Uterus (tissue), 3 donors: ENCODE measurements at regions not wholly inside any gene's neighbourhood (a gene's known extent, or its start where the extent isn't known, plus 50 kb on each side); places are given as distances from the start of the nearest gene placed in this dataset.

ENCODE experiments used
- DNase-seq, 2 donors: peaks; one replicate each; pipeline ENCODE4 v3.0.0-alpha.2; 2019 to 2020
- H3K27ac ChIP-seq, 2 donors: fragments of 200-600 bp; sonication (generic); 1 replicate in 1 of 2; 2 replicates in 1 of 2; pipeline ENCODE4 v1.5.1; 2016 to 2018
- H3K27me3 ChIP-seq, 2 donors: fragments of 200-600 bp; sonication (generic); one replicate each; pipeline ENCODE4 v1.5.1; 2018 to 2019; ENCODE audit warnings: control low read depth in 1 of 2
- H3K36me3 ChIP-seq, 2 donors: fragments of 200-600 bp; sonication (generic); one replicate each; pipeline ENCODE4 v1.5.1; 2019; ENCODE audit warnings: control low read depth in 1 of 2
- H3K4me1 ChIP-seq, 2 donors: fragments of 200-600 bp; sonication (generic); one replicate each; pipeline ENCODE4 v1.5.1; 2018 to 2019; ENCODE audit warnings: control low read depth in 1 of 2
- H3K4me3 ChIP-seq, 2 donors: fragments of 200-600 bp; sonication (generic); 1 replicate in 1 of 2; 2 replicates in 1 of 2; pipeline ENCODE4 v1.5.1; 2018 to 2019; ENCODE audit warnings: mild to moderate bottlenecking in 1 of 2
- H3K9me3 ChIP-seq, 2 donors: fragments of 200-600 bp; sonication (generic); one replicate each; pipeline ENCODE4 v1.5.1; 2019; ENCODE audit warnings: control low read depth in 1 of 2
- POLR2A ChIP-seq, 2 donors: fragments of 450-650 bp; IDR thresholded peaks; one replicate each; pipeline ENCODE4 v1.6.1; 2016; ENCODE audit warnings: antibody characterized with exemption in 2 of 2, mild to moderate bottlenecking in 1 of 2, moderate library complexity in 1 of 2
- intact Hi-C: fragments of 100-400 bp; cut with DNase I; formaldehyde crosslinking; loops from one replicate; pipeline ENCODE4 v1.15.1; 2023; ENCODE audit warnings: low total_unique reads
- TF ChIP-seq, protein P1 (sequence below), 4 experiments: fragments of 200-600 bp in 2 of 4; fragments of 450-650 bp in 2 of 4; sonication (generic) in 2 of 4; IDR thresholded peaks; one replicate each; pipeline ENCODE4 v1.5.1; 2016 to 2019; ENCODE audit warnings: antibody characterized with exemption in 4 of 4, mild to moderate bottlenecking in 2 of 4, moderate library complexity in 1 of 4
- donor health status: DM: yes; HTN: yes; CAD: no.

DNA sequence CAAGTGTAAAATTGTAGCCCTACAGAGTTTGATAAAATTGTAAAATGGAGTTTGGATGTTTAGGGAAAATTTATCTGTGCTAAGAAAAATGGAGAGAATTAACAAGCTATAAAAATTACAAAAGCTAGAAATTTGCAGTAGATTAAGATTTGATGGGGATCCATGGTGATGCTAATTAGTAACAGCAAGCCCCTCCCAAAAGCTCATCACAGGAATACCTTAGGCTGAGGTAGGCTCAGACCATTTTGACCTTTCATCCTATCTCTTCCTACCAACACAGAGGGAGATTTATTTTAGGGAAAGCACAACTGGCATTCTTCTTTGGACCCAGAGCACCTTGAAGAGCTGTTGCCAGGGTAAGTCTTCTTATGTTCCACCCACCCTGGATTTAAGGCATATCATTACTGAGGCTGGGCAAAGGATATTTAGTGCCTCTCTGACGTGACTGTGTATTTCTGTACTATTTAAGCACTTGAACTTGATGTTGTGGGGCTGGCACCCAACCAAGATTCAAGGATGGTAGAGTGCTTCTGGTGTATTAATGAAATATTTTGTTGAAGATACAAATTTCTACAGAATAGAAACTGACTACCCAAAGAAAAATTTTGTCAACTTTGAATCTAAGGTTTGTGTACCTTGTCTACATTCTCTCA, 70.8 kb upstream of the SLC39A10 start:
- no peaks in the 10 kb centered on the region for H3K36me3 ChIP-seq
- H3K27ac ChIP-seq, result no peak overlapping the region
- H3K9me3 ChIP-seq, result no peaks in the 10 kb centered on the region
- no peaks in the 10 kb centered on the region for H3K27me3 ChIP-seq
- TF ChIP-seq POLR2A (IDR thresholded peaks at IDR 0.05), result no peak
- TF ChIP-seq, protein P1, sequence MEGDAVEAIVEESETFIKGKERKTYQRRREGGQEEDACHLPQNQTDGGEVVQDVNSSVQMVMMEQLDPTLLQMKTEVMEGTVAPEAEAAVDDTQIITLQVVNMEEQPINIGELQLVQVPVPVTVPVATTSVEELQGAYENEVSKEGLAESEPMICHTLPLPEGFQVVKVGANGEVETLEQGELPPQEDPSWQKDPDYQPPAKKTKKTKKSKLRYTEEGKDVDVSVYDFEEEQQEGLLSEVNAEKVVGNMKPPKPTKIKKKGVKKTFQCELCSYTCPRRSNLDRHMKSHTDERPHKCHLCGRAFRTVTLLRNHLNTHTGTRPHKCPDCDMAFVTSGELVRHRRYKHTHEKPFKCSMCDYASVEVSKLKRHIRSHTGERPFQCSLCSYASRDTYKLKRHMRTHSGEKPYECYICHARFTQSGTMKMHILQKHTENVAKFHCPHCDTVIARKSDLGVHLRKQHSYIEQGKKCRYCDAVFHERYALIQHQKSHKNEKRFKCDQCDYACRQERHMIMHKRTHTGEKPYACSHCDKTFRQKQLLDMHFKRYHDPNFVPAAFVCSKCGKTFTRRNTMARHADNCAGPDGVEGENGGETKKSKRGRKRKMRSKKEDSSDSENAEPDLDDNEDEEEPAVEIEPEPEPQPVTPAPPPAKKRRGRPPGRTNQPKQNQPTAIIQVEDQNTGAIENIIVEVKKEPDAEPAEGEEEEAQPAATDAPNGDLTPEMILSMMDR (IDR thresholded peaks at IDR 0.05), result no peak
- no peak for DNase-seq
- H3K4me3 ChIP-seq, result no peak overlapping the region
- no peaks in the 10 kb centered on the region for H3K4me1 ChIP-seq
- intact Hi-C loops, result no loop called here

DNA sequence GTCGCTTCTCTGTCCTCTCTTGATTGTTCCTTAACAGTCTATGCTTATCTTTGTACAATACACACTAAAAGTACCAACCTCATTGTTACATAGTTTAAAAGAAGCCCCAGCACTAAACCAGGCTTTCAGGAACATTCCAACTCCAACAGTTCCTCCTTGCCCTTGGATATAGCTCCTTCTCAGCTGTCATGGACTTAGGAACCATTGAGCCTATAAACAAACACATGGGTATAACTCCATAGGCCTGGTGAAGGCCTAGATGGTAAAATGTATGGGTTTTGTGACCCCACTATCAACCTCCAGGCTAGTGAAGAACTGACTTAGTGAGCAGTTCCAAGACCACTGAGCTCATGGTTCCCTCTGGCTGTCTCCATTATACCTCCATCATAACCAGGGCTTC, 74.8 kb upstream of the SLC39A10 start:
- TF ChIP-seq, protein P1 (IDR thresholded peaks at IDR 0.05), result no peak
- no peak for TF ChIP-seq POLR2A (IDR thresholded peaks at IDR 0.05)
- Histone ChIP-seq H3K4me1 (no peaks in the 10 kb centered on the region), H3K9me3 (no peaks in the 10 kb centered on the region), H3K27ac (no peak overlapping the region), H3K4me3 (no peak overlapping the region), H3K27me3 (no peaks in the 10 kb centered on the region), H3K36me3 (no peaks in the 10 kb centered on the region)
- no peak for DNase-seq
- intact Hi-C loops, result no loop called here

DNA sequence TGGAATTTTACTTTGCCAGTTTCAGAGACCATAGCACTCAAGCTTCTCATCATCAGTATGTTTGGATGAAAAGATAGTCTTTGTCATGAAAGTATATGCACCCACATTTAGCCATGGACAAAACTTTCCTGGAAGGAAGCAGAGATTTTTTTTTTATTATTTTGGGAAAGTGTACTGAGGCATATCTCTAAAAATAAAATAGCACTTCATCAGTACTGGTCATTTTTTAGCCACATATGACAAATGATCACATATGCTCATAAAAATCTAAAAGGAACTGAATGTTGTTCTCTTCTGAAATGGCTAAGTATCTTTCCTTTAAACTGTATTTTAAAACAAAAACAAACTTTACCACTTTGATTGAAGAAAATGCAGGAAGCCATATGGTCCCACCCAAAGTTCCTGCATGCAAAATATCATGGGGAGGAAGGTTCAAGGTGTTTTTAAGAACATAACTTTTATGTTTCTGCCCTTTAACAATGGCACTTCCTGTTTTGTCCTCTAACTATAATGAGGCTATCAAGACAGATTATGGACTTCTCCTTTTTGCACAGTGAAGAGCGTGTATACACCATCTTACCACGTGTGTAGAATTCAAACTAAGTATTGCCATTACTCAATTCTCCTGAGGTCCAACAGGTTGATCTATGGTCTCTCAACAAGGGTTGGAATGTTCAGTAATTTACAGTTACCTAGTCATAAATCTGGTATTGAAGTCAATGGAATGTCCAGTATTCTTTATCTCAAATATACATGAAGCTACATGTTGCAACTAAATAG, 77.1 kb upstream of the SLC39A10 start:
- no peaks in the 10 kb centered on the region for H3K36me3 ChIP-seq
- no peak overlapping the region for H3K27ac ChIP-seq
- no peaks in the 10 kb centered on the region for H3K27me3 ChIP-seq
- TF ChIP-seq, protein P1 (IDR thresholded peaks at IDR 0.05), result no peak
- TF ChIP-seq POLR2A (IDR thresholded peaks at IDR 0.05), result no peak
- H3K9me3 ChIP-seq, result no peaks in the 10 kb centered on the region
- H3K4me3 ChIP-seq, result no peak overlapping the region
- no peak for DNase-seq
- H3K4me1 ChIP-seq, result no peaks in the 10 kb centered on the region
- intact Hi-C loops, result no loop called here

DNA sequence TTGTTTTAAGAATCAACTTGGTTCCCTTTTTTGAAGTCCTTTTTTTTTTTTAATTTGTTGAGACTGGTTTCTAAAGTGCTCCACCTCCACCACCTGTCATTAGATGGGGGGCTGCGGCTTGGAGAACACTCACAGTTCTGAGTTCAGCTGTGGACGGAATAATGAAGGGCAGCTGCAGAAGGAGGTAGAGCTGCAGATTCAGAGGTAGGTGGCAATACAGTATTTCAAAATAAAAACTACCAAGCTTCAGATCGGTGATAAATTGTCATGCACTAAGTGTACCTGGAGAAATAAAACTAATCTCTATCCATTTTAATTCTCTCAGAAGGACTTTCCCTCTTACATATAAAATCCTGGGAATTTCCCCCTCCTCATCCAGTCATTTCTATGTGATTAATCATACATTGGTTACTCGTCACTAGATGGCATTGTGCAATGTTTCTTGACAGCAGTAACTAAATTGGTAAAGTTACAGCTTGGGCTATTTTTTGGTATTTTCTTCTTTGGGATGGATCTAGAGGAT, 81.1 kb upstream of the SLC39A10 start:
- H3K27ac ChIP-seq, result no peak overlapping the region
- TF ChIP-seq POLR2A (IDR thresholded peaks at IDR 0.05), result no peak
- TF ChIP-seq, protein P1 (IDR thresholded peaks at IDR 0.05), result peak in 1 of 4 experiments; percentile 13
- H3K9me3 ChIP-seq, result no peaks in the 10 kb centered on the region
- no peak overlapping the region for H3K4me3 ChIP-seq
- no peak for DNase-seq
- no peaks in the 10 kb centered on the region for H3K4me1 ChIP-seq
- no peaks in the 10 kb centered on the region for H3K27me3 ChIP-seq
- intact Hi-C loops, result no loop called here
- H3K36me3 ChIP-seq, result no peaks in the 10 kb centered on the region

DNA sequence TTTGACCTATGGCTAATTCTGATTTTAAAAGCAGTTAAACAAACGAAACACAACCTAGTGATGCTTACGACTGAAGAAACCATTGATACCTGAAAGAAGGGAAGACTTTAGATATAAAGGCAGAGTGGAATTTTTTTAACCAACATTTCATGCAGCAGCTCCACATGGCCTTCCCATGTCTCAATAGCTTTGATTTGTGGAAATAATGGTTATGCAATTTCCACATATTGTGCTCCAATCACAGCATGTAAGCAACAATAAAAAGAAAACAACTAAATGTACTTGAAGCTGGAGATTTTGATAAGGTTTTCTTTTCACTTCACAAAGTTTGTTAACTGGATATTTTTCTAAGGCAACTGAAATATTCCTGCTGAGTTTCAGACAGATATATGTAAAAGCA, 82.0 kb upstream of the SLC39A10 start:
- Histone ChIP-seq H3K9me3 (no peaks in the 10 kb centered on the region), H3K4me3 (no peak overlapping the region), H3K4me1 (no peaks in the 10 kb centered on the region), H3K36me3 (no peaks in the 10 kb centered on the region), H3K27me3 (no peaks in the 10 kb centered on the region), H3K27ac (no peak overlapping the region)
- no peak for DNase-seq
- intact Hi-C loops, result no loop called here
- TF ChIP-seq, protein P1 (IDR thresholded peaks at IDR 0.05), result no peak
- TF ChIP-seq POLR2A (IDR thresholded peaks at IDR 0.05), result no peak
